Naive thymus-derived CD8-positive, alpha-beta T cell (primary cell): ENCODE measurements at regions not wholly inside any gene's neighbourhood (a gene's known extent, or its start where the extent isn't known, plus 50 kb on each side); places are given as distances from the start of the nearest gene placed in this dataset.
A peak's percentile ranks its signal among the peaks of the same experiment; 100 is the strongest.
"Not testable (repeated sequence)": the region's sequence is repeated elsewhere in the genome, so short reads cannot be mapped to it uniquely, and the experiment has no call there.

Experiments
- ATAC-seq, 2 donors: fragments of 150-1000 bp; cut with Tn5 transposase in 1 of 2; sonication (Bioruptor Pico), chemical (Tn5 transposase) in 1 of 2; 1 replicate in 1 of 2; 2 replicates in 1 of 2; pipeline ENCODE4 v1.10.0; 2021; ENCODE audit warnings: mild to moderate bottlenecking in 2 of 2, moderate library complexity in 2 of 2
- POLR2A ChIA-PET: fragments of 350-600 bp; sonication (Branson Sonifier 250); formaldehyde crosslinking; loops from one replicate; lab custom pipeline; 2021; ENCODE audit warnings: antibody characterized with exemption; lab: Charles Lee
- DNase-seq, 10 donors: peaks; one replicate each; pipeline versions ENCODE4 v3.0.0 to v3.0.0-alpha.2; 2020 to 2022
- H3K27ac Mint-ChIP-seq, 10 donors: one replicate each; pipeline ENCODE4 v1.8.0; 2020 to 2022; ENCODE audit warnings: mild to moderate bottlenecking in 10 of 10, mixed read lengths in 10 of 10, moderate library complexity in 4 of 10, inconsistent platforms in 1 of 10
- H3K27me3 Mint-ChIP-seq, 5 donors: one replicate each; pipeline ENCODE4 v1.8.0; 2021 to 2022; ENCODE audit warnings: mixed read lengths in 5 of 5
- H3K36me3 Mint-ChIP-seq, 3 donors: one replicate each; pipeline ENCODE4 v1.8.0; 2020 to 2022; ENCODE audit warnings: mixed read lengths in 3 of 3, mild to moderate bottlenecking in 2 of 3, inconsistent platforms in 1 of 3
- H3K4me1 Mint-ChIP-seq, 4 donors: one replicate each; pipeline ENCODE4 v1.8.0; 2021 to 2022; ENCODE audit warnings: mixed read lengths in 4 of 4
- H3K4me3 Mint-ChIP-seq, 10 donors: one replicate each; pipeline ENCODE4 v1.8.0; 2020 to 2022; ENCODE audit warnings: mild to moderate bottlenecking in 10 of 10, mixed read lengths in 10 of 10, moderate library complexity in 6 of 10, inconsistent platforms in 1 of 10
- H3K9me3 Mint-ChIP-seq, 9 donors: one replicate each; pipeline ENCODE4 v1.8.0; 2020 to 2022; ENCODE audit warnings: mixed read lengths in 9 of 9, mild to moderate bottlenecking in 3 of 9, inconsistent platforms in 1 of 9, moderate library complexity in 1 of 9

DNA sequence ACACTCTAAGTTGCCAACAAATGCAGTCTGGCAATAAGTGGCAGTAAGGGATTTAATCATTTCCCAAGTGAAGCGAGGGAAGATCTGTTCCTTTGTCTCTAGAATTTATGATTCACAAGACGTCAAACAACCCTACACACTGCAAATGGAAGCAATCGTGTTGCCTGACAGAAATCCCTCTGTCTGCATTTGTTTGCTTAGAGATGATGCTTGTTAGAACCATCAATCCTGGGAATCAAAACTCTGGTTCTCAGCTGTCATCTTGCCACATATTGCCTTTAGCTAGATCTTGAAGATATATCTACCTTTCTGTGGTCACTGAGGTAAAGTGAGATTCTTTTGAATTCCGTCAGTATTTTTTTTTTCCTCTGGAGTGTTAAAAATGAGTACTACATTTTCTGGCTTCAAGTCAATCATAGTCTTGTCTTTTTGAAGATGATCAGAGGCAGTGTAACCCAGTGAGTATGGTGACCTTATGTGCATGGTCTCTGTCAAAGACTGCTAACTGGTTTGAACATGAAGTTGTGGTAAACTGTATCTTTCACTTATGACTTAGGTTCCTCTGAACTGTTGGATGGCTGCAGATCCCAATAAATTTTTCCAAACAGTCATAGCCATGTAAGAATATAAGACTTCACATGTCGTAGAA is 106.4 kb upstream of the STARD4 start:
- peaks cover 0 to 2% (median 0%) of the 10 kb centered on the region in 3 donors for H3K36me3 Mint-ChIP-seq
- DNase-seq (no peak), ATAC-seq (no peak)
- H3K4me1 Mint-ChIP-seq: no peaks in the 10 kb centered on the region
- POLR2A ChIA-PET: no interaction called here
- peaks cover 0 to 3% (median 0%) of the 10 kb centered on the region in 9 donors for H3K9me3 Mint-ChIP-seq
- H3K27me3 Mint-ChIP-seq: peaks cover 0 to 11% (median 5%) of the 10 kb centered on the region in 5 donors
- H3K27ac Mint-ChIP-seq: no peak overlapping the region
- H3K4me3 Mint-ChIP-seq: no peak overlapping the region

DNA sequence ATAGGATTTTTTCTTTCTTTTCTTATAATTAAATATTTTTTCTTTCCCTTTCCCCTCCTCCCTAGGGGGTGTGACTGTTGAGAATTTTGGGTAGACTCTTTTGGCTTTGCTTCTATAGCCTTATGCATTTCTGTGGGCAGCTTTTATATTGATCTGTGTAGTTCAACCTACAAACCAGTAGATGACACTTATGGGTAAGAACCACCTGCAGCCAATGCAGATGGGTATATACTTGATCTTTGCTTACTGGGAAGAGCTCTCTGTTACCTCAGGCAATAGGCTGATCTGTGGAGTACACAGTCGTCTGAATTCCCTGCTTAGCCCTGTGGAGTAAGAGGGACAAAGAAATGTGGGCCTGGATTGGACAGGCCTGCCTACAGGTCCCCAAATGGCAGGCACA is 102.7 kb upstream of the STARD4 start:
- Mint-ChIP-seq H3K9me3 (peaks cover 0 to 13% (median 7%) of the 10 kb centered on the region in 9 donors), H3K36me3 (peaks cover 0 to 8% (median 7%) of the 10 kb centered on the region in 3 donors), H3K27ac (no peak overlapping the region), H3K4me3 (no peak overlapping the region), H3K27me3 (peaks cover 0 to 13% (median 6%) of the 10 kb centered on the region in 5 donors), H3K4me1 (no peaks in the 10 kb centered on the region)
- ATAC-seq (no peak), DNase-seq (no peak)
- POLR2A ChIA-PET: no interaction called here

- DNase-seq, H3K27ac Mint-ChIP-seq: not testable (repeated sequence)
- peaks cover 0 to 14% (median 6%) of the 10 kb centered on the region in 5 donors for H3K27me3 Mint-ChIP-seq
Observed at GRCh38 chr5:111612013-111612630, 99.8 kb upstream of the STARD4 start.

DNA sequence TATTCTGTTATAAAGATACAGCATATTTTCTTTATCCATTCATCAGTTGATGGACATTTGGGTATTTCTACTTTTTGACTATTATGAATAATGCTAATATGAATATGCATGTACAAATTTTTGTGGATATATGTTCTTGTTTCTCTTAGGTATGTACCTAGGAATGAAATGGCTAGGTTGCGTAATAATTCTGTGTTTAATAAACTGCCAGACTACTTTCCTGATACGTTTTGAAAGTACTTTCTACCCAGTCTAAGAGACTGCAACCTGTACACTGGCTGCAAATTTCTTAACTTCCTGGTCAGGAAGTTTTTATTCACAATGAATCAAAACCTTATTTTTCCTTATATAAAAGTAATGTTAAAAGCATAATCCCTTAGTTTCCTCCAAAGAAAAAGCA is 93.9 kb upstream of the STARD4 start:
- POLR2A ChIA-PET: no interaction called here
- H3K27me3 Mint-ChIP-seq: peaks cover 0 to 9% (median 3%) of the 10 kb centered on the region in 5 donors
- DNase-seq (no peak), ATAC-seq (no peak)
- no peak overlapping the region for H3K27ac Mint-ChIP-seq
- peaks cover 0 to 16% (median 6%) of the 10 kb centered on the region in 9 donors for H3K9me3 Mint-ChIP-seq
- H3K4me3 Mint-ChIP-seq: no peak overlapping the region
- no peaks in the 10 kb centered on the region for H3K4me1 Mint-ChIP-seq
- peaks cover 0 to 6% (median 6%) of the 10 kb centered on the region in 3 donors for H3K36me3 Mint-ChIP-seq

More at GRCh38 chr5:111612013-111612630, 99.8 kb upstream of the STARD4 start:
- POLR2A ChIA-PET, H3K4me1 Mint-ChIP-seq, ATAC-seq, H3K4me3 Mint-ChIP-seq, H3K36me3 Mint-ChIP-seq: not testable (repeated sequence)
- peaks cover 0 to 18% (median 7%) of the 10 kb centered on the region in 9 donors for H3K9me3 Mint-ChIP-seq

- ATAC-seq (no peak), DNase-seq (no peak)
- Mint-ChIP-seq H3K9me3 (no peaks in the 10 kb centered on the region), H3K27ac (no peak overlapping the region), H3K27me3 (peaks cover 0 to 5% (median 3%) of the 10 kb centered on the region in 5 donors), H3K4me1 (no peaks in the 10 kb centered on the region), H3K4me3 (no peak overlapping the region), H3K36me3 (no peaks in the 10 kb centered on the region)
- POLR2A ChIA-PET: no interaction called here
Observed at GRCh38 chr5:111603446-111603827, 91.1 kb upstream of the STARD4 start.

- ATAC-seq (no peak), DNase-seq (no peak)
- POLR2A ChIA-PET: no interaction called here
- peaks cover 0 to 3% (median 2%) of the 10 kb centered on the region in 5 donors for H3K27me3 Mint-ChIP-seq
- H3K27ac Mint-ChIP-seq: no peak overlapping the region
- H3K4me1 Mint-ChIP-seq: no peaks in the 10 kb centered on the region
- H3K4me3 Mint-ChIP-seq: no peak overlapping the region
- no peaks in the 10 kb centered on the region for H3K9me3 Mint-ChIP-seq
- H3K36me3 Mint-ChIP-seq: no peaks in the 10 kb centered on the region
Observed at GRCh38 chr5:111602817-111603445, 90.6 kb upstream of the STARD4 start.

DNA sequence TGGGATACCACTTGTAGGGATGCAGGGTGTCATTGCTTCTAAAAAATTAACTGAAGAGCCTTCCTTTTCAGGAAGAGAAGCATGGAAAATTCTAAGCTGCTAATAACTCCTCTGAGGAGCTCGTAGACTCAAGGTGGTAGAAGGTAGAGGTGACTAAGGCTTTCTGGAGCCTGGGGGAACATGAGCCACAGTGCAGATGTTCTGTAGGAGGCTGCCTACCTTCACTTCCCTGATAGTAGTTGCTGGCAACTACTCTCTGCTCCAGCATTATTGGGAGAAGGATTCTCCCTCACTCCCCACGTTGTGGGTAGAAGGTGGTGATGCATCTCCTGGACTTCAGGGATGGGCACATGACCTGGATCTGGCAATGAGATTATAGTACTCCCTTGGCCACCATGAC is 86.7 kb upstream of the STARD4 start:
- Mint-ChIP-seq H3K9me3 (peaks cover 0 to 4% (median 0%) of the 10 kb centered on the region in 9 donors), H3K36me3 (no peaks in the 10 kb centered on the region)

GRCh38 chr5:111597491-111597890 is 85.2 kb upstream of the STARD4 start:
- Mint-ChIP-seq H3K27me3 (peaks cover 0 to 3% (median 0%) of the 10 kb centered on the region in 5 donors), H3K9me3 (peaks cover 0 to 4% (median 0%) of the 10 kb centered on the region in 9 donors), H3K36me3 (no peaks in the 10 kb centered on the region), H3K4me3 (no peak overlapping the region), H3K27ac (no peak overlapping the region), H3K4me1 (no peaks in the 10 kb centered on the region)
- DNase-seq: no peak
- POLR2A ChIA-PET: no interaction called here
- no peak for ATAC-seq

More for the DNA sequence above, 86.7 kb upstream of the STARD4 start:
- Mint-ChIP-seq H3K4me1 (no peaks in the 10 kb centered on the region), H3K27ac (no peak overlapping the region), H3K4me3 (no peak overlapping the region), H3K27me3 (peaks cover 0 to 5% (median 0%) of the 10 kb centered on the region in 5 donors)
- no peak for ATAC-seq
- no peak for DNase-seq
- POLR2A ChIA-PET: no interaction called here

GRCh38 chr5:111596705-111597104 is 84.4 kb upstream of the STARD4 start:
- H3K4me1 Mint-ChIP-seq: no peaks in the 10 kb centered on the region
- ATAC-seq: no peak
- DNase-seq: no peak
- H3K27me3 Mint-ChIP-seq: peaks cover 0 to 4% (median 0%) of the 10 kb centered on the region in 5 donors
- no peaks in the 10 kb centered on the region for H3K36me3 Mint-ChIP-seq
- H3K4me3 Mint-ChIP-seq: no peak overlapping the region
- peaks cover 0 to 4% (median 0%) of the 10 kb centered on the region in 9 donors for H3K9me3 Mint-ChIP-seq
- H3K27ac Mint-ChIP-seq: no peak overlapping the region
- POLR2A ChIA-PET: no interaction called here

GRCh38 chr5:111595425-111595824 is 83.1 kb upstream of the STARD4 start:
- ATAC-seq (no peak), DNase-seq (no peak)
- Mint-ChIP-seq H3K9me3 (peaks cover 0 to 4% (median 0%) of the 10 kb centered on the region in 9 donors), H3K4me3 (no peak overlapping the region), H3K36me3 (no peaks in the 10 kb centered on the region), H3K27ac (no peak overlapping the region), H3K27me3 (peaks cover 0 to 5% (median 0%) of the 10 kb centered on the region in 5 donors), H3K4me1 (no peaks in the 10 kb centered on the region)
- POLR2A ChIA-PET: no interaction called here

DNA sequence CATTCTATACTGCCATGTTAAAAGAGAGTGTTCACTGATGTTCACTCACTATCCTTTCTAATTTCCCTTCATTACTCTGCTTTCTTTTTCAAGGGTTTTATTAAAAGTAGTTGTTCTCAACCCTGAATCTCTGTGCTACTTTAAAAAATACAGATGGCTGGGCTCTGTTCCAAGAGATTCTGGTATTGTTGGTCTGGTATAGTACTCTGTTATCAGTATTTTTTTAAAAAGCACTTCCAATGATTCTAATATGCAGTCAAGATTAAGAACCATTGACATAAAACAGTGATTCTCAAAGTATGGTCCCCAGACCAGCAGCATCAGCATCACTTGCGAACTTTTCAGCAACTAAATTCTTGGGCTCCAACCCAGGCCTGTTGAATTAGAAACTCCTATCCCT is 77.0 kb upstream of the STARD4 start:
- Mint-ChIP-seq H3K4me3 (no peak overlapping the region), H3K27me3 (peaks cover 0 to 12% (median 3%) of the 10 kb centered on the region in 5 donors), H3K27ac (no peak overlapping the region), H3K36me3 (no peaks in the 10 kb centered on the region), H3K4me1 (peaks cover 0 to 6% (median under 1%) of the 10 kb centered on the region in 4 donors), H3K9me3 (peaks cover 0 to 2% (median 0%) of the 10 kb centered on the region in 9 donors)
- no peak for DNase-seq
- ATAC-seq: no peak
- POLR2A ChIA-PET: no interaction called here

DNA sequence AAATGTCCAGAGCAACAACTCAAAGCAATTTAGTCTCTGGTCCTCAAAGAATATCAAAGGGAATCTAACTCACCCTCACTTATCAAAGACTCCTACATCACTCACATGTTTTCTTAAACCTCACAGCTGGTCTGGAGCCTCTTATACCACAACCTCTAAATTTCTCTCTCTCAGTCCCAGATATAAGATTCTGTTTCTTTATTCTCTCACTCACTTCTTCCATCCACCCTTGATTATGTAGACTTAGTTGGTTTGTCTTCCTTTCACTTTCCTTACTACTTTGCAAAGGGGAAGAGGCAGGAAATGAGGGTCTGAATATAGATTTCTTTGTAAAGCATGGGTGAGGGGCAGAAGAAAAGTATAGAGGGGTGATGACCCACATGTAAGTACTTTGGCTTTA is 75.4 kb upstream of the STARD4 start:
- Mint-ChIP-seq H3K4me3 (no peak overlapping the region), H3K27ac (peak overlapping the region in 1 of 10 donors; percentile 11), H3K4me1 (peaks cover 0 to 12% (median under 1%) of the 10 kb centered on the region in 4 donors), H3K36me3 (no peaks in the 10 kb centered on the region), H3K9me3 (no peaks in the 10 kb centered on the region), H3K27me3 (peaks cover 0 to 12% (median 3%) of the 10 kb centered on the region in 5 donors)
- POLR2A ChIA-PET: no interaction called here
- no peak for ATAC-seq
- DNase-seq: no peak

DNA sequence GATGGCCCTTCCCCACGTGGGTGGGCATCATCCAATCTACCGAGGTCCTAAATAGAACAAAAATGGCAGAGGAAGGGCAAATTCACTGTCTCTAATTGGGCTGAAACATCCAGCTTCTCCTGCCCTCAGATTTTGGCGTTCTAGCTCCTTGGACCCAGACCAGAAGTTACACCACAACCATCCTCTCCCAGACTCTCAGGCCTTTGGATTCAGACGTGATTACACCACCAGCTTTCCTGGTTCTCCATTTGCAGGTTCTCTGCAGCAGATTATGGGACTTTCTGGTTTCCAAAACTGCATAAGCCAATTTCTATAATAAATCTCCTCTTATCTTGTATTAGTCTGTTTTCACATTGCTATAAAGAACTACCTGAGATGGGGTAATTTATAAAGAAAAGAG is 73.6 kb upstream of the STARD4 start:
- H3K27me3 Mint-ChIP-seq: peaks cover 0 to 20% (median 4%) of the 10 kb centered on the region in 5 donors
- H3K4me3 Mint-ChIP-seq: no peak overlapping the region
- no peak for ATAC-seq
- no peaks in the 10 kb centered on the region for H3K9me3 Mint-ChIP-seq
- DNase-seq: no peak
- peaks cover 0 to 12% (median under 1%) of the 10 kb centered on the region in 4 donors for H3K4me1 Mint-ChIP-seq
- POLR2A ChIA-PET: no interaction called here
- peaks cover 0 to 3% (median 0%) of the 10 kb centered on the region in 3 donors for H3K36me3 Mint-ChIP-seq
- no peak overlapping the region for H3K27ac Mint-ChIP-seq
